Heart right ventricle (tissue), 16 donors: ENCODE measurements at regions not wholly inside any gene's neighbourhood (a gene's known extent, or its start where the extent isn't known, plus 50 kb on each side); places are given as distances from the start of the nearest gene placed in this dataset.

Source experiments
- ATAC-seq, 8 donors: fragments of 200-7000 bp; cut with Tn5 transposase; one replicate each; pipeline ENCODE4 v1.9.1; 2020; ENCODE audit warnings: mild to moderate bottlenecking in 8 of 8, moderate library complexity in 8 of 8, moderate number of reproducible peaks in 1 of 8
- DNase-seq, 2 donors: peaks; one replicate each; pipeline ENCODE4 v3.0.0-alpha.2; 2020
- H3K27ac ChIP-seq, 10 donors: fragments of 200-600 bp; sonication (generic) in 2 of 10; one replicate each; pipeline versions ENCODE4 v1.5.0 to v1.8.0; 2020 to 2022; ENCODE audit warnings: mild to moderate bottlenecking in 3 of 10
- H3K27me3 ChIP-seq, 7 donors: fragments of 200-600 bp; one replicate each; pipeline ENCODE4 v1.8.0; 2021 to 2022; ENCODE audit warnings: mild to moderate bottlenecking in 2 of 7
- H3K36me3 ChIP-seq, 9 donors: fragments of 200-600 bp; sonication (generic) in 1 of 9; one replicate each; pipeline versions ENCODE4 v1.5.0 to v1.8.0; 2020 to 2022; ENCODE audit warnings: mild to moderate bottlenecking in 2 of 9
- H3K4me1 ChIP-seq, 9 donors: fragments of 200-600 bp; sonication (generic) in 1 of 9; one replicate each; pipeline versions ENCODE4 v1.5.0 to v1.8.0; 2020 to 2022; ENCODE audit warnings: mild to moderate bottlenecking in 4 of 9
- H3K4me3 ChIP-seq, 10 donors: fragments of 200-600 bp; sonication (generic) in 2 of 10; one replicate each; pipeline versions ENCODE4 v1.5.0 to v1.8.0; 2020 to 2022; ENCODE audit warnings: mild to moderate bottlenecking in 7 of 10, moderate library complexity in 2 of 10
- H3K9me3 ChIP-seq, 11 donors: fragments of 200-600 bp in 10 of 11; sonication (generic) in 2 of 11; one replicate each; pipeline versions ENCODE4 v1.5.0 to v1.8.0; 2013 to 2022; ENCODE audit warnings: mild to moderate bottlenecking in 2 of 11, control low read depth in 1 of 11, moderate library complexity in 1 of 11
- CTCF ChIP-seq, 9 donors: fragments of 200-600 bp; sonication (generic) in 2 of 9; IDR thresholded peaks; one replicate each; pipeline versions ENCODE4 v1.5.0 to v1.8.0; 2021 to 2022; ENCODE audit warnings: antibody characterized with exemption in 9 of 9, mild to moderate bottlenecking in 5 of 9, moderate library complexity in 1 of 9
- WGBS, 2 donors: extraction: QIAGEN DNeasy Blood & Tissue Kit; methylation state at CpG; one replicate each; pipeline ENCODE4 v1.1.7; 2013; ENCODE audit warnings: inconsistent platforms in 1 of 2; 5-methylcytosine and 5-hydroxymethylcytosine counted together
- intact Hi-C, 10 donors: fragments of 100-400 bp; cut with DNase I; formaldehyde crosslinking; loops; one replicate each; pipeline versions ENCODE4 v1.11.1 to v1.14.2; 2022
- donor health status: Arrhythmogenic right ventricular cardiomyopathy.
- donor health status: ischemic (EF 13 %, LVEDD 7.1; RV severe dilation, severe dysfunction).
- donor health status: healthy with polysubstance abuse.
- donor health status: DM: no; HTN: yes; CAD: no.
- donor health status: DM: no; HTN: no; CAD: no.
- donor health status: ischemic (EF 25% LVEDD 6.9; RV normal size, moderate dysfunction).
- donor health status: ischemic (EF 25% LVEDD 5.7; RV mildly dilated, moderate dysfunction).
- donor health status: healthy.
- donor health status: DM: yes; HTN: yes; CAD: no.
- donor health status: Ischemic cardiomyopathy.
- donor health status: ischemic (EF 35%, LVEDD 5.7; RV mildly dilated, moderate dysfunction).
- donor health status: nonischemic (EF 11% LVEDD 7.7; RV severe dilation, severe dysfunction).
- donor health status: DM: yes; HTN: yes; CAD: no.
- donor health status: PGD.
- donor health status: ischemic (EF 29% LVEDD 5.4; RV normal size, mild dysfunction).
- donor health status: nonischemic (EF 23%, LVEDD 6.1; RV moderate dilation, normal function).

DNA sequence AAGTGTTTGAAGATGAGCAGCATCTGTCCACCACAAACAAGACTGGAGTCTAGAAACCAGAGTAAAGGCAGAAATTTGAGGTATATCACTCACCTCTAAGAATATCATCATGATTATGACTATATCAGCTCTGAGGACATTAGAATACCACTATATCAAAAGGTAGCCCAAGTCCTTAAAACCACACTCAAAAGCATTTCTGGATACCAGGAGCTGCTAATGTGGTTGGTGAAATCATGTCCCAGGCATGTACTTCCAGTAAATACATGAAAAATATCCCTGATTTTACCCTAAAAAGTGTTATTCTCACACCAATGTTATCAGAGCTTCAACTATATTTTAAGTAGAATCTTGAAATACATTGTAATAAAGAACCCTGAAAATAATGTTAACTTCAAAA, 136.3 kb upstream of the SMAD1 start:
- no peak overlapping the region for H3K27ac ChIP-seq
- H3K4me1 ChIP-seq: peaks cover 0 to 21% (median 0%) of the 10 kb centered on the region in 9 donors
- no peaks in the 10 kb centered on the region for H3K27me3 ChIP-seq
- no peak overlapping the region for H3K4me3 ChIP-seq
- H3K36me3 ChIP-seq: no peaks in the 10 kb centered on the region
- DNase-seq (no peak), ATAC-seq (no peak)
- H3K9me3 ChIP-seq: no peaks in the 10 kb centered on the region
- intact Hi-C loops: loop anchor here in 1 of 10 donors (5.0 kb wide), 1 partner anchor 52 kb away; no protein-coding TSS in a partner anchor
- TF ChIP-seq CTCF (IDR thresholded peaks at IDR 0.05): no peak

DNA sequence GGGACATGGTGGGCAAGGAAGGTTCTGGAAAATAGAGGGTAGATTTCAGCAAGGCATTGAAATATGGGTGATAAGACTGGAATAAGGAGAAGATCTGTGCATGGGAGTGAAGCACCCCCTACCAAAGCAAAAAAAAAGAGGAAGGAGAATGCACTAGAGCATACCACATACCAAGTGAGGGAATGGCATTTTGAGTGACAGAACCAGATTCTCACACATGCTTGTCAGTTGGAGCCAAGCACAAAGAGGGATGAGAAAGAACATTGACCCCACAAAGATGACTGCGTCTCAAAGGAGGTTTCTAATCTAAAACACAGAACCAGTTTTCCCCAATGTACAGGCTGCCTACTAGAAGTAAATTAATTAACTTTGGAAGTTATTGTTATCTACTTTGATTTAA, 140.3 kb upstream of the SMAD1 start:
- no peaks in the 10 kb centered on the region for H3K9me3 ChIP-seq
- TF ChIP-seq CTCF (IDR thresholded peaks at IDR 0.05): no peak
- intact Hi-C loops: no loop called here
- DNase-seq (no peak), ATAC-seq (no peak)
- no peaks in the 10 kb centered on the region for H3K27me3 ChIP-seq
- H3K4me1 ChIP-seq: peaks cover 0 to 18% (median 0%) of the 10 kb centered on the region in 9 donors
- H3K27ac ChIP-seq: no peak overlapping the region
- 55 to 61% methylated on average over 1 of the region's 1 CpG for WGBS, 2 donors
- no peak overlapping the region for H3K4me3 ChIP-seq
- no peaks in the 10 kb centered on the region for H3K36me3 ChIP-seq

DNA sequence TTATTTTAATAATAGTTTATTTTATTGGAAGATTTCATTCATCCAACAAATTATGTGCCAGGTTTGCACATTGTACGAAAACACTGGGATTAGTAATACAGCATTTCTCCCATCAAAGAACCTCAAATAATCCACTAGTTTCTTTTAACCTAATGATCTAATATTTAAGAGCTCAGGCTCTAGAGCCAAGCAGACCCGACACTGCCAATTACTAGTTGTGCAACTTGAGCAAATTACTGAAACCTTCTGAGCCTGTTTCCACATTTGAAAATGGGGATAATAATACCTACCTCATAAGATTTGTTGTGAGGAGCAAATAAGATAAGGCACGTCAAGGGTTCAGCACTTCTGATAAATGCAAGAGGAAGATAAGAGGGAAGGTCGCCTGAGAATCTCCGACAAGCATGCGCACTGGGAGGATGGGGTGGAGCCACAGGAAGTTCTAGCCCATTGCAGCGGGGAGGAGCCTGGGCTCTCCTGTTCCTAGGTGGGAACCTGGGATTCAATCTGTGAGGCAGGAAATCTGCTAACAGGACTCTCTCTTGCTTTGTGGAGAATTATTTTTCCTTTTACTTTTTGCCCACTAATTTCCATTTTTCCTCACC, 141.5 kb upstream of the SMAD1 start:
- 63 to 66% methylated on average over 7 of the region's 7 CpGs for WGBS, 2 donors
- peaks cover 0 to 18% (median 0%) of the 10 kb centered on the region in 9 donors for H3K4me1 ChIP-seq
- no peaks in the 10 kb centered on the region for H3K36me3 ChIP-seq
- no peak for TF ChIP-seq CTCF (IDR thresholded peaks at IDR 0.05)
- no peak for ATAC-seq
- DNase-seq: no peak
- intact Hi-C loops: no loop called here
- H3K27ac ChIP-seq: no peak overlapping the region
- no peak overlapping the region for H3K4me3 ChIP-seq
- no peaks in the 10 kb centered on the region for H3K27me3 ChIP-seq
- no peaks in the 10 kb centered on the region for H3K9me3 ChIP-seq

- Histone ChIP-seq H3K4me3 (no peak overlapping the region), H3K27ac (no peak overlapping the region), H3K27me3 (no peaks in the 10 kb centered on the region), H3K9me3 (no peaks in the 10 kb centered on the region), H3K4me1 (peaks cover 0 to 18% (median 0%) of the 10 kb centered on the region in 9 donors), H3K36me3 (no peaks in the 10 kb centered on the region)
- no peak for TF ChIP-seq CTCF (IDR thresholded peaks at IDR 0.05)
- intact Hi-C loops: no loop called here
- ATAC-seq: no peak
- no peak for DNase-seq
- WGBS, 2 donors: 88 to 91% methylated on average over 3 of the region's 3 CpGs
Observed at GRCh38 chr4:145339075-145339725, 142.5 kb upstream of the SMAD1 start.
